SU-DHL-6 (cell line): ENCODE measurements at regions not wholly inside any gene's neighbourhood (a gene's known extent, or its start where the extent isn't known, plus 50 kb on each side); places are given as distances from the start of the nearest gene placed in this dataset.

Experiments used
- EZH2phosphoT487 ChIP-seq: fragments of 200-600 bp; sonication (generic), shearing (Covaris generic); conservative IDR thresholded peaks from 2 replicates; pipeline ENCODE4 v1.6.1; 2018; ENCODE audit warnings: mild to moderate bottlenecking, antibody characterized with exemption, low read length, moderate library complexity, mixed read lengths
- TF ChIP-seq, protein P1 (sequence below): fragments of 200-600 bp; sonication (generic); IDR thresholded peaks from one replicate; pipeline ENCODE4 v1.5.1; 2017; ENCODE audit warnings: antibody characterized with exemption, mild to moderate bottlenecking, low read length, moderate library complexity; ENCODE audit not compliant: insufficient read depth, poor library complexity, severe bottlenecking

DNA sequence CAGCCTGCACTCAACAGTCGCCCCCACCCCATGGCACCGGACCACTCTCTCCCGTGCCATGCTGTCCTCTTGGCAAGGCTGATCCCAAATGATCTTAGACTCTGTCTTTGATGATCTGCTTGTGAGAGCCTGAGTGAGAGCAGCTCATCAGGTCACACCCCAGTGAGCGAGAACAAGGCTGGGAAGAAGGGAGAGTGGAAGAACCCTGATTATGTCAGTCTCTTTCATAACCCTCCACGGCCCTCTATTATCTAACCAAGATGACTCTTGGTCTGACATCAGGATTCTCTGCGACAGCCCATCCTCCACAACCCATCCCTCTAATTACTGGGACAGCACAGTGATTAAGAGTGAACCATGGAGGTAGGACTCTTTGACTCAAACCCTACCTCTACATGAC, 53.1 kb upstream of the C7orf33 start:
- TF ChIP-seq, protein P1, sequence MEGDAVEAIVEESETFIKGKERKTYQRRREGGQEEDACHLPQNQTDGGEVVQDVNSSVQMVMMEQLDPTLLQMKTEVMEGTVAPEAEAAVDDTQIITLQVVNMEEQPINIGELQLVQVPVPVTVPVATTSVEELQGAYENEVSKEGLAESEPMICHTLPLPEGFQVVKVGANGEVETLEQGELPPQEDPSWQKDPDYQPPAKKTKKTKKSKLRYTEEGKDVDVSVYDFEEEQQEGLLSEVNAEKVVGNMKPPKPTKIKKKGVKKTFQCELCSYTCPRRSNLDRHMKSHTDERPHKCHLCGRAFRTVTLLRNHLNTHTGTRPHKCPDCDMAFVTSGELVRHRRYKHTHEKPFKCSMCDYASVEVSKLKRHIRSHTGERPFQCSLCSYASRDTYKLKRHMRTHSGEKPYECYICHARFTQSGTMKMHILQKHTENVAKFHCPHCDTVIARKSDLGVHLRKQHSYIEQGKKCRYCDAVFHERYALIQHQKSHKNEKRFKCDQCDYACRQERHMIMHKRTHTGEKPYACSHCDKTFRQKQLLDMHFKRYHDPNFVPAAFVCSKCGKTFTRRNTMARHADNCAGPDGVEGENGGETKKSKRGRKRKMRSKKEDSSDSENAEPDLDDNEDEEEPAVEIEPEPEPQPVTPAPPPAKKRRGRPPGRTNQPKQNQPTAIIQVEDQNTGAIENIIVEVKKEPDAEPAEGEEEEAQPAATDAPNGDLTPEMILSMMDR, result no peak
- no peak for TF ChIP-seq EZH2phosphoT487
